OCI-LY3 (cell line): ENCODE measurements at regions not wholly inside any gene's neighbourhood (a gene's known extent, or its start where the extent isn't known, plus 50 kb on each side); places are given as distances from the start of the nearest gene placed in this dataset.

ENCODE experiments used
- H2AFZ ChIP-seq: fragments of 200-600, 300-600 bp; shearing (Covaris generic); 2 replicates; pipeline ENCODE4 v1.6.0; 2014; ENCODE audit warnings: antibody characterized with exemption, low read depth, low read length
- H3K27ac ChIP-seq: fragments of 200-600, 300-600 bp; sonication (generic); 2 replicates; pipeline ENCODE4 v1.5.1; 2014; ENCODE audit warnings: mild to moderate bottlenecking, low read length, moderate library complexity, mixed read lengths
- H3K27me3 ChIP-seq: fragments of 200-600, 300-600 bp; sonication (generic); 2 replicates; pipeline ENCODE4 v1.6.1; 2014; ENCODE audit warnings: low read depth, low read length, mixed read lengths
- H3K36me3 ChIP-seq: fragments of 200-600, 300-600 bp; sonication (generic); replicated peaks from 2 replicates; pipeline ENCODE3; 2014; ENCODE audit warnings: low read depth, low read length, mixed read lengths
- H3K4me1 ChIP-seq: fragments of 300-600, 200-600 bp; sonication (generic); 2 replicates; pipeline ENCODE4 v1.6.1; 2014; ENCODE audit warnings: low read length, mixed read lengths
- H3K4me2 ChIP-seq: fragments of 200-600, 300-600 bp; sonication (generic); 2 replicates; pipeline ENCODE4 v1.6.1; 2014; ENCODE audit warnings: low read length, mixed read lengths
- H3K4me3 ChIP-seq: fragments of 300-600, 200-600 bp; sonication (generic); 2 replicates; pipeline ENCODE4 v1.5.1; 2014; ENCODE audit warnings: antibody characterized with exemption, mild to moderate bottlenecking, low read length, moderate library complexity
- H3K79me2 ChIP-seq: fragments of 300-600, 200-600 bp; shearing (Covaris generic); 2 replicates; pipeline ENCODE4 v1.6.1; 2014; ENCODE audit warnings: mild to moderate bottlenecking, low read length, mixed read lengths
- H3K9ac ChIP-seq: fragments of 300-600, 200-600 bp; shearing (Covaris generic); 2 replicates; pipeline ENCODE4 v1.6.0; 2014; ENCODE audit warnings: mild to moderate bottlenecking, low read length, moderate library complexity
- H3K9me3 ChIP-seq: fragments of 200-600, 300-600 bp; shearing (Covaris generic); 2 replicates; pipeline ENCODE4 v1.6.1; 2014; ENCODE audit warnings: low read length, mixed read lengths; ENCODE audit not compliant: insufficient read depth
- H4K20me1 ChIP-seq: fragments of 200-600, 300-600 bp; sonication (generic); 2 replicates; pipeline ENCODE4 v1.6.1; 2016; ENCODE audit warnings: low read length, mixed read lengths; ENCODE audit not compliant: insufficient read depth
- CTCF ChIP-seq: fragments of 200-600, 300-600 bp; sonication (generic); IDR thresholded peaks from 2 replicates; pipeline ENCODE4 v1.5.1; 2014; ENCODE audit warnings: antibody characterized with exemption, low read length, low read depth
- EZH2phosphoT487 ChIP-seq: fragments of 200-600 bp; shearing (Covaris generic); IDR thresholded peaks from 2 replicates; pipeline ENCODE4 v1.6.1; 2018; ENCODE audit warnings: antibody characterized with exemption, mixed run types, low read depth

GRCh38 chr10:107623292-107623691 lies 458.8 kb upstream of the SORCS1 start:
- peaks cover 4% of the 10 kb centered on the region; the same call in 1 of the 2 replicates for H3K4me1 ChIP-seq

GRCh38 chr10:107619139-107619538 lies 454.6 kb upstream of the SORCS1 start:
- Histone ChIP-seq H3K9me3 (no peaks in the 10 kb centered on the region), H3K4me1 (peaks cover 4% of the 10 kb centered on the region; the same call in 1 of the 2 replicates), H3K9ac (no peak overlapping the region), H3K36me3 (no peaks in the 10 kb centered on the region), H3K27me3 (no peaks in the 10 kb centered on the region), H3K79me2 (no peaks in the 10 kb centered on the region), H4K20me1 (no peaks in the 10 kb centered on the region), H2AFZ (no peak overlapping the region), H3K4me3 (no peak overlapping the region), H3K27ac (no peak overlapping the region), H3K4me2 (no peak overlapping the region)
- TF ChIP-seq CTCF (no peak), EZH2phosphoT487 (no peak)

More at GRCh38 chr10:107623292-107623691, 458.8 kb upstream of the SORCS1 start:
- no peaks in the 10 kb centered on the region for H3K27me3 ChIP-seq
- no peaks in the 10 kb centered on the region for H3K79me2 ChIP-seq
- H3K9ac ChIP-seq = no peak overlapping the region
- H2AFZ ChIP-seq = no peak overlapping the region
- H4K20me1 ChIP-seq = no peaks in the 10 kb centered on the region
- TF ChIP-seq EZH2phosphoT487 (no peak), CTCF (no peak)
- H3K9me3 ChIP-seq = no peaks in the 10 kb centered on the region
- H3K4me2 ChIP-seq = no peak overlapping the region
- no peak overlapping the region for H3K4me3 ChIP-seq
- no peaks in the 10 kb centered on the region for H3K36me3 ChIP-seq
- no peak overlapping the region for H3K27ac ChIP-seq

- TF ChIP-seq CTCF (no peak), EZH2phosphoT487 (no peak)
- H3K9ac ChIP-seq = no peak overlapping the region
- no peak overlapping the region for H3K27ac ChIP-seq
- peaks cover 4% of the 10 kb centered on the region; the same call in 1 of the 2 replicates for H3K4me1 ChIP-seq
- no peak overlapping the region for H3K4me2 ChIP-seq
- H4K20me1 ChIP-seq = no peaks in the 10 kb centered on the region
- H3K27me3 ChIP-seq = no peaks in the 10 kb centered on the region
- no peak overlapping the region for H3K4me3 ChIP-seq
- no peak overlapping the region for H2AFZ ChIP-seq
- no peaks in the 10 kb centered on the region for H3K79me2 ChIP-seq
- no peaks in the 10 kb centered on the region for H3K36me3 ChIP-seq
- H3K9me3 ChIP-seq = no peaks in the 10 kb centered on the region
Measured at GRCh38 chr10:107618504-107618994, 454.0 kb upstream of the SORCS1 start.

- Histone ChIP-seq H3K27me3 (no peaks in the 10 kb centered on the region), H3K9ac (no peak overlapping the region), H3K27ac (no peak overlapping the region), H4K20me1 (no peaks in the 10 kb centered on the region), H3K4me2 (no peak overlapping the region), H3K9me3 (no peaks in the 10 kb centered on the region), H3K79me2 (no peaks in the 10 kb centered on the region), H2AFZ (no peak overlapping the region), H3K4me3 (no peak overlapping the region), H3K36me3 (no peaks in the 10 kb centered on the region), H3K4me1 (peaks cover 4% of the 10 kb centered on the region; the same call in 1 of the 2 replicates)
- TF ChIP-seq EZH2phosphoT487 (no peak), CTCF (no peak)
Measured at GRCh38 chr10:107616463-107617410, 452.2 kb upstream of the SORCS1 start.
